Right lobe of liver (tissue), 4 donors: ENCODE measurements at regions not wholly inside any gene's neighbourhood (a gene's known extent, or its start where the extent isn't known, plus 50 kb on each side); places are given as distances from the start of the nearest gene placed in this dataset.

ENCODE experiments used
- POLR2A ChIP-seq: fragments of 450-650 bp; IDR thresholded peaks from one replicate; pipeline ENCODE4 v1.6.1; 2017; ENCODE audit warnings: antibody characterized with exemption, mild to moderate bottlenecking
- TF ChIP-seq, protein P1 (sequence below), 4 donors: fragments of 200-600 bp in 3 of 4; fragments of 450-650 bp in 1 of 4; IDR thresholded peaks; one replicate each; pipeline versions ENCODE4 v1.5.1 to v1.8.0; 2016 to 2022; ENCODE audit warnings: antibody characterized with exemption in 4 of 4, mild to moderate bottlenecking in 2 of 4
- donor health status: DM: no; HTN: no; CAD: no.
- donor health status: DM: no; HTN: no; CAD: no.
- donor health status: DM: no; HTN: yes; CAD: no.

DNA sequence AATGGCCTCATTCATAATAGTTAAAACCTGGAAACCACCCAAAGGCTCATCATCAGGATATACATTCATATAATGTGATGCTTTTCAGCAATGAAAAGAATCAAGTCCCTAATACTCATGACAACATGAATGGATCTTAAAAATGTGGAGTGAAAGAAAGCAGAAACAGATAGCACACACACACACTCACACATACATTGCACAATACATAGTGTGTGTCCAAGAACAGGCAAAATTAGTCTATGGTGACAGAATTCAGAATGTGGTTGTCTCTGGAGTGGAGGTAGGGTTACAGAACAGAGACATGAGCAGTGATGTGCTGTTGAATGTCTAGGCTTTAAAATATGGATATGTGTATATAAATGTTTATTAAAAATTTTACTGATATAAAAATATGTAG, 419.9 kb upstream of the PCDH15 start:
- TF ChIP-seq, protein P1, sequence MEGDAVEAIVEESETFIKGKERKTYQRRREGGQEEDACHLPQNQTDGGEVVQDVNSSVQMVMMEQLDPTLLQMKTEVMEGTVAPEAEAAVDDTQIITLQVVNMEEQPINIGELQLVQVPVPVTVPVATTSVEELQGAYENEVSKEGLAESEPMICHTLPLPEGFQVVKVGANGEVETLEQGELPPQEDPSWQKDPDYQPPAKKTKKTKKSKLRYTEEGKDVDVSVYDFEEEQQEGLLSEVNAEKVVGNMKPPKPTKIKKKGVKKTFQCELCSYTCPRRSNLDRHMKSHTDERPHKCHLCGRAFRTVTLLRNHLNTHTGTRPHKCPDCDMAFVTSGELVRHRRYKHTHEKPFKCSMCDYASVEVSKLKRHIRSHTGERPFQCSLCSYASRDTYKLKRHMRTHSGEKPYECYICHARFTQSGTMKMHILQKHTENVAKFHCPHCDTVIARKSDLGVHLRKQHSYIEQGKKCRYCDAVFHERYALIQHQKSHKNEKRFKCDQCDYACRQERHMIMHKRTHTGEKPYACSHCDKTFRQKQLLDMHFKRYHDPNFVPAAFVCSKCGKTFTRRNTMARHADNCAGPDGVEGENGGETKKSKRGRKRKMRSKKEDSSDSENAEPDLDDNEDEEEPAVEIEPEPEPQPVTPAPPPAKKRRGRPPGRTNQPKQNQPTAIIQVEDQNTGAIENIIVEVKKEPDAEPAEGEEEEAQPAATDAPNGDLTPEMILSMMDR (IDR thresholded peaks at IDR 0.05), result no peak
- no peak for TF ChIP-seq POLR2A
